Activated naive CD4-positive, alpha-beta T cell treated with anti-CD3 and anti-CD28 coated beads, Interleukin-2, amount 50 U/mL, for 72 hours (primary cell): ENCODE measurements at regions not wholly inside any gene's neighbourhood (a gene's known extent, or its start where the extent isn't known, plus 50 kb on each side); places are given as distances from the start of the nearest gene placed in this dataset.

ENCODE experiments used
- ATAC-seq, 2 donors: fragments of 150-1000 bp; cut with Tn5 transposase; 2 replicates each; pipeline ENCODE4 v1.10.0; 2021; ENCODE audit warnings: mild to moderate bottlenecking in 2 of 2, moderate library complexity in 2 of 2
- DNase-seq, 2 donors: peaks; one replicate each; pipeline ENCODE4 v3.0.0; 2021 to 2022; ENCODE audit warnings: low spot score in 2 of 2
- H3K27ac Mint-ChIP-seq, 2 donors: one replicate each; pipeline ENCODE4 v1.8.0; 2022; ENCODE audit warnings: mild to moderate bottlenecking in 2 of 2, mixed read lengths in 2 of 2
- H3K36me3 Mint-ChIP-seq, 2 donors: one replicate each; pipeline ENCODE4 v1.8.0; 2022; ENCODE audit warnings: mixed read lengths in 2 of 2
- H3K9me3 Mint-ChIP-seq, 2 donors: one replicate each; pipeline ENCODE4 v1.8.0; 2022; ENCODE audit warnings: mixed read lengths in 2 of 2

DNA sequence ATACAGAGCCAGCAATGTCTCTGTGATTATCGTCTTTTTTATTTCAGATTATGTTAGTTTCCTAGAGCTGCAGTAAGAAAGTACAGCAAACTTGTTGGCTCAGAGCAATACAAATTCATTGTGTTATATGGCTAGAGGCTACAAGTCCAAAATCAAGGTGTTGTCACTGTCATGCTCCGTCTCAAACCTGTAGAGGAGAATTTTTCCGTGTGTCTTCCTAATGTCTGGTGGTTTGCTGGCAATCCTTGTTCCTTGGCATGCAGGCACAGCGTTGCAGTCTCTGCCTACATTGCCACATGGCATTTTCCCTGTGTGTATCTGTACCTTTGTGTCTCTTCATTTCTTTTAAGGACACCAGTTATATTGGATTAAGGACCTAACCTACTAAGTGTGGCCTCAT is 244.4 kb downstream of the LRRIQ3 start:
- DNase-seq = no peak
- ATAC-seq = no peak
- H3K27ac Mint-ChIP-seq = no peak overlapping the region

DNA sequence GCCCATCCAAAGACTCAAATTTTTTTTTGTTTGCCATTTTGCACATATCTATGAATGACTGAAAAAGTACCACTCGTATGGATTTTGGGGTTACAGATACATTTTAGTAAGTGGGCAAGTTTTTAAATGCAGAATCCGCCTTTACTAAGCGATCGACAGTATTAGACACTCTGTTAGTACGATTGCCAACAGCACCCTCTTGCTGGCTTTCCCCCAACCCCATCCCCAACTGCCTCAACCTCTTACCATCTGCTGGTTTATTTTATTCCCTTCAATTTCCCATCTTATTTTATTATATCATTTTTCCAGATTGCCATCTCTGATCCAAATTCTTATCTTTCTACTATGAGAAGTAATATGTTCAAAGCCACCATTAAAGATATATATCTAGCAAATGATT is 244.8 kb downstream of the LRRIQ3 start:
- peaks cover 13 to 14% of the 10 kb centered on the region in 2 donors for H3K9me3 Mint-ChIP-seq
- no peak for ATAC-seq
- no peaks in the 10 kb centered on the region for H3K36me3 Mint-ChIP-seq
- H3K27ac Mint-ChIP-seq = no peak overlapping the region
- no peak for DNase-seq

More for the DNA sequence above, 244.4 kb downstream of the LRRIQ3 start:
- H3K9me3 Mint-ChIP-seq = peaks cover 13 to 14% of the 10 kb centered on the region in 2 donors
- no peaks in the 10 kb centered on the region for H3K36me3 Mint-ChIP-seq

DNA sequence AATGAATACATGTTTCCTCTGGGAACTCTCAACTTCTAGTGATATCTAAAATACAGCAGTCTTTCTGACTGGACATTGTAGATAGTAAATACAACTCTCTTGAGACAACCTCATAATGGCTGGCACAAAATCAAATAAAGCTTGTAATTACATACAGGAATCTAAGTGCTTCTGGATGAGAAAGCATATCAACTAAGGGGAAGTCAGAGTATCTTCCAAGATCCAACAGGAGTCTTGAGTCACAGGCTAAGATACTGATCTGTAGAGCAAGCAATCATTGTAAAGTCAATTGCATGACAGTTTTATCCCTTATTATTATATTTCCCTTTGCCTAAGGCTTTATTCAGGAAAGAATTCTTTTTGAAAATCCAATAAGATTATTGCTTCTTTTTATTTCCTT is 249.9 kb downstream of the LRRIQ3 start:
- H3K27ac Mint-ChIP-seq = no peak overlapping the region
- peaks cover 9 to 14% of the 10 kb centered on the region in 2 donors for H3K9me3 Mint-ChIP-seq
- H3K36me3 Mint-ChIP-seq = no peaks in the 10 kb centered on the region
- DNase-seq (no peak), ATAC-seq (no peak)

DNA sequence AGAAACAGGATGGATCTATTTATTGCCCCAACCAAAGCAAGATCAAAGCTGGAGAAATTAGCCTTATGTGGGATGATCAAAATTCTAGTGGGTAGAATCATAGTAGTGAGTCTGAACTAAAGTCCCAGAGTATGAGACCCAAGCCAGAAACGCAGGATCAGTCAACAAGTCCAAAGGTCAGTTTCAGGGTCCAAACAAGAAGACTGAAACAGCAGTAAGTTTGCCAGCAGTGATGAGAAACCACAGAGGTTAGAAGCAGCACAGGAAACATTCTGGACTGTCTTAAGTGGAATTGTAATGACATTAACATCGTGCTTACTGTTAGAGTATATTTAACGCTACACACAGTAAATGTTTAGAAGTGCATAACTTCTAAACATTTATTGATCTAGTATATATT is 251.0 kb downstream of the LRRIQ3 start:
- Mint-ChIP-seq H3K27ac (no peak overlapping the region), H3K9me3 (peaks cover 9 to 14% of the 10 kb centered on the region in 2 donors), H3K36me3 (no peaks in the 10 kb centered on the region)
- no peak for DNase-seq
- ATAC-seq = no peak

DNA sequence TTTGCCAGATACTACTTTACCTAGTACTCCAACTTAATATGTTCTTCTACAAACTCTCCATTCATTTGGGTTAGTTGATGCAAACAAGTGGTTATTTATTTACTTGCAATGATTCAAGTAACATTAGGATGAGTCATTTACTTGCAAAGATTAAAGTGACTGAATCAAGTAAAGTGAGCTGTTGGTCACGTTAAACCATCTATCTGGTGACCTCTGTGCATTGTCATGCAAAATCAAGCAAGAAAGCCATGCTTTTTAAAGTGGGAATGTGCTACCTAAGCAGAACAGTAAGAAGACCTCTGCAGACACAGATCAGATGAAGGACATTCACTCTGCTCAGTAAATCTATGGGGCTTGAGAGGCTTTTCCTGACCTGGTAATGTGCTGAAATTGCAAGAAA is 254.7 kb downstream of the LRRIQ3 start:
- H3K36me3 Mint-ChIP-seq = no peaks in the 10 kb centered on the region
- no peak for DNase-seq
- ATAC-seq = no peak
- peaks cover 0 to 5% of the 10 kb centered on the region in 2 donors for H3K9me3 Mint-ChIP-seq
- H3K27ac Mint-ChIP-seq = no peak overlapping the region

DNA sequence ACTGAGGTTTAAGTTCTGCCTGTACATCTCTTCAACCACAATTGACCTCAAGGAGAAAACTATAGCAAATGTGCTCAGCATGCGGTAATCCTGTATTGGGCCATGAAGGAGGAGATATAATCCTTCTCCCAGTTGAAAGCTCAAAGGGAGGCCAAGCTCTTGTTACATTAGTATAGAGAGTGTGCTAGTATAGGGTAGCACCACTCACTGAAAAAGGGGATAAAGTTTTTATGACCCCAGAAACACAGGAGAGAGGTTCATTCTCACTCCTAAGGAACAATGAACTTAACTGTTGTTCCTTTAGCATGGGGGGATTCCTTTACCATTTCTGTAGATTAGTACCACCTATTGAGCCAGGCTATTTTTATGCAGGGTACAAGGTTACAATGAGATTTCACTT is 267.7 kb downstream of the LRRIQ3 start:
- Mint-ChIP-seq H3K27ac (no peak overlapping the region), H3K36me3 (no peaks in the 10 kb centered on the region), H3K9me3 (peaks cover 4 to 6% of the 10 kb centered on the region in 2 donors)
- DNase-seq (no peak), ATAC-seq (no peak)

DNA sequence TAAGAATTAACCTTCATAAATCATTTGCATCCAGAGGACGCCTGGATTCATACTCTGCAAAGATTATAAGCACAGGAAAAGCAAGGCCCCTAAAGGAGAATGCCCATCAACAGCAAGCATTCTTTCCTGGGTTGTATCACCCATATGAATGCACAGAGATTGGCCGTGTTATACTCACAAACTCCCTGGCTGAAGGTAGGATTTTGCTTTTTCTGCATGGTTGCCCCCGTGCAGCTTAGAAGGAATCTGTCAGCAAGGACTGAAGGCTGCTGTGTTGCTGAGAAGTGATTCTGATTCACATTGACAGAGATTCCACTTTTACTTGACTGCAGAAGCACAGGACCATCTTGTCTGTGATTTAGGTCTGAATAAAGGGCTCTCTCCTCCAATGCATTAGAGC is 283.0 kb downstream of the LRRIQ3 start:
- Mint-ChIP-seq H3K27ac (no peak overlapping the region), H3K36me3 (peaks cover 0 to 10% of the 10 kb centered on the region in 2 donors), H3K9me3 (peaks cover 17 to 23% of the 10 kb centered on the region in 2 donors)
- no peak for DNase-seq
- ATAC-seq = no peak

DNA sequence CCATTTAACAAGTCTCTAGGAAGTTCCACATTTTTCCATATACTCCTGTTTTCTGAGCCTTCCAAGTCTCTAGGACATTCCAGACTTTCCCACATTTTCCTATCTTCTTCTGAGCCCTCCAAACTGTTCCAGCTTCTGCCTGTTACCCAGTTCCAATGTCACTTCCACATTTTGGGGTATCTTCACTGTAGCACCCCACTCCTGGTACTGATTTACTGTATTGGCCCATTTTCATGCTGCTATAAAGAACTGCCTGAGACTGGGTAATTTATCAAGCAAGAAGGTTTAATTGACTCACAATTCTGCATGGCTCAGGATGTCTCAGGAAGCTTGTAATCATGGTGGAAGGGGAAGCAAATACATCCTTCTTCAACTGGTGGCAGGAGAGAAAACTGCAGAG is 285.0 kb downstream of the LRRIQ3 start:
- peaks cover 0 to 10% of the 10 kb centered on the region in 2 donors for H3K36me3 Mint-ChIP-seq
- peaks cover 17 to 23% of the 10 kb centered on the region in 2 donors for H3K9me3 Mint-ChIP-seq
- DNase-seq (no peak), ATAC-seq (no peak)
- no peak overlapping the region for H3K27ac Mint-ChIP-seq

DNA sequence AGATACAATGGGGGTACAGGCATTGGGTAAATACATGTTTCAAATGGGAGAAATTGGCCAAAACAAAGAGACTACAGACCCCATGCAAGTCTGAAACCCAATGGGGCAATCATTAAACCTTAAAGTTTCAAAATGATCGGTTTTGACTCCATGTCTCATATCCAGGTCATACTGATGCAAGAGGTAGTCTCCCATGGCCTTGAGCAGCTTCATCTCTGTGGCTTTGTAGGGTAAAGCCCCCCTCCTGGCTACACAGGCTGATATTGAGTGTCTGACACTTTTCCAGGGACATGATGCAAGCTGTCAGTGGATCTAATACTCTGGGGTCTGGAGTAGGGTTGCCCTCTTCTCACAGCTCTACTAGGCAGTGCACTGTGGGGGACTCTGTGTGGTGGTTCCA is 286.1 kb downstream of the LRRIQ3 start:
- Mint-ChIP-seq H3K27ac (no peak overlapping the region), H3K36me3 (peaks cover 0 to 10% of the 10 kb centered on the region in 2 donors), H3K9me3 (peaks cover 17 to 23% of the 10 kb centered on the region in 2 donors)
- no peak for DNase-seq
- no peak for ATAC-seq

DNA sequence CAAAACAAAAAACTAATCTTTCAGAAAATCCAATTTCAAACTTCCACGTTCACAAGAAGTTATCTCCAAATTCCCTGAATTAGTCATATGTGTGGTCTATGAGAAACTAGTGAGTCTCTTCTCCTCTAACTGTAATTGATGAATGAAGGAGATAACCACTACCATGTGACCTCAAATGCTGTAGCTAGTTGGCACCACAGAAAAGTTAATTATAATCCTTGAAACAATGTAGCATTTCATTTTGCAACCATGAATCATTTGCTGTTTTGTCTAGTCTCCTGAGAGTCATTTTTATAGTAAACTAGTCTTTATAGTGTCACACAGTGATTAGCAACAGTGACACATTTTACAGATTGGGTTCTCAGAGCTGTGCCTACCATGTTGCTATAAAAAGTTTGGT is 287.5 kb downstream of the LRRIQ3 start:
- no peak overlapping the region for H3K27ac Mint-ChIP-seq
- H3K9me3 Mint-ChIP-seq = peaks cover 17 to 23% of the 10 kb centered on the region in 2 donors
- no peak for DNase-seq
- peaks cover 0 to 10% of the 10 kb centered on the region in 2 donors for H3K36me3 Mint-ChIP-seq
- ATAC-seq = no peak

DNA sequence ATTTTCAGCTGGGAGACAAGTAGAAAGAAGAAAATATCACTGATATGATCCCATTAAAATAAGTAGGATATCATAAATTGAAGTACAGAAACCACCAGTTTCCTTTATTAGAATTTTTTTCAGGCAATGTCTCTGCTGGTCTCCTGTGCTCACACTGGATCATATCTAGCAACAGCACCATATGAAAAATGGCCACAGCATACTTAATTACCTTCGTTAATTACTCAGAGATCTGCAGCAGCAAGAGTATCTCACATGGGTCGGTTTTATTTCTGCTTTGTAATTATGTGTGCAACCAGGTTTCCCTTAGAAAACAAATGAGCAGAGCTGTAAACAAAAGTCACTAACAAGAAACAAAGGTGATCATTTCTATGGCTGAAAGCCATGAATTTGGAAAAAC is 287.9 kb downstream of the LRRIQ3 start:
- peaks cover 0 to 10% of the 10 kb centered on the region in 2 donors for H3K36me3 Mint-ChIP-seq
- peaks cover 17 to 23% of the 10 kb centered on the region in 2 donors for H3K9me3 Mint-ChIP-seq
- no peak overlapping the region for H3K27ac Mint-ChIP-seq
- ATAC-seq = no peak
- no peak for DNase-seq

DNA sequence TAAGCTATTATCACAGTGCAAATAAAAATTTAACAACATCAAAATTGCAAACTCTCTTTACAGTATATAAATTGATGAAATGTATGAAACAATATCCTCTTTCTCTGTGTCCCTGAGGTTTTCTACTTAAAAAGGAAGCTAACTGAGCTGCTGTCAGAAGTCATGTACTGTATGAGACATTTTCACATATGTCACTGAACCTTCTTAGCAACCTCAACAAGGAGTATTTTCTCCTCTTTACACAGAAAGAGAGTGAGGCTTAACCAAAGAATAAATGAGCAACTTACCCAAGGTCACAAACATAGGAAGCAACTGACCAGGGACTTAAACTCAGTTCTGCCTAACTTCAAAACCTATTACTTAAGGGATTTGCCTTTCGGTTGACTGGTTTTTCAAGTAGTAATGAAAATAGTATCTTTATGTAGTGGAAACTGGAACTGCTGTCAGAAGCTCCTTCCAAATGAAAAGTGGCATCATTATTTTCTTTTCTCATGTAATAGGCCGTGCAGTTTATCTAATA is 288.9 kb downstream of the LRRIQ3 start:
- peaks cover 17 to 22% of the 10 kb centered on the region in 2 donors for H3K9me3 Mint-ChIP-seq
- no peak overlapping the region for H3K27ac Mint-ChIP-seq
- DNase-seq = no peak
- peaks cover 0 to 10% of the 10 kb centered on the region in 2 donors for H3K36me3 Mint-ChIP-seq
- ATAC-seq = no peak

DNA sequence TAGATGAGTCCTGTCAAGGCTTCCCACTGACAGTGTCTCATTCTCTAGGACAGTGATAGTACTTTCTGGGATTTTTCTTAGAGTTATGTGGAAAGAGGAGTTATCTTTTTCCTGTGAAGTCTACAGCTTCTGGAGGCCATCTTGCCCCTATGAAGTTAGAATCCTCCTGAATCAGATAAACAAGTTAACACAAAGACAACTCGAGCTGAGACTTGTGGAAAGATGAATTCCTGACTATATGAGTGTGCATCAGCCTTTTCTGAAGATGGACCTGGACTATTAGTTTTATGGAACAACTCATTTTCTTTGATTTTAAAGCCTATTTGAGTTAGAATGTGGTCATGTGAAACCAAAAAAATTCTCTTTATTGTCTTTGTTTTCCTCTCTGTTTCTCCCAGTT is 290.9 kb downstream of the LRRIQ3 start:
- ATAC-seq = no peak
- Mint-ChIP-seq H3K27ac (no peak overlapping the region), H3K36me3 (no peaks in the 10 kb centered on the region), H3K9me3 (peaks cover 6 to 9% of the 10 kb centered on the region in 2 donors)
- DNase-seq = no peak

DNA sequence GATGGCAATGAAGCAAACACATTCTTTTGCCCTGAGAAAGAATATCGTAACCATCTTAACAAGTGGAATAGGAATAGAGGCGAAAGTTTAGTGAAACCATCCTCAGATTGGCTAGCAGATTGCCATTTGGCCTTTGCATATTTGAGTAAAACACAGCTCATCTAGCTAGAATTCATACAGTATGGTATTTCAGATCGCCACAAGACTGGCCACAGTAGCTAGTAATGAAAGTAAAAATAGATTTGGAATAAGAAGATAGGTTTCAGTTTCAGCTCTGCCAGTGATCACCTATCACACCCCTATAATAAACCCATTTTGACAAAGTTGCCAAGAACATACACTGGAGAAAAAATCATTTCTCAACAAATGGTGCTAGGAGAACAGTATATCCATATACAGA is 294.9 kb downstream of the LRRIQ3 start:
- no peaks in the 10 kb centered on the region for H3K36me3 Mint-ChIP-seq
- H3K27ac Mint-ChIP-seq = no peak overlapping the region
- H3K9me3 Mint-ChIP-seq = no peaks in the 10 kb centered on the region
- ATAC-seq (no peak), DNase-seq (no peak)

DNA sequence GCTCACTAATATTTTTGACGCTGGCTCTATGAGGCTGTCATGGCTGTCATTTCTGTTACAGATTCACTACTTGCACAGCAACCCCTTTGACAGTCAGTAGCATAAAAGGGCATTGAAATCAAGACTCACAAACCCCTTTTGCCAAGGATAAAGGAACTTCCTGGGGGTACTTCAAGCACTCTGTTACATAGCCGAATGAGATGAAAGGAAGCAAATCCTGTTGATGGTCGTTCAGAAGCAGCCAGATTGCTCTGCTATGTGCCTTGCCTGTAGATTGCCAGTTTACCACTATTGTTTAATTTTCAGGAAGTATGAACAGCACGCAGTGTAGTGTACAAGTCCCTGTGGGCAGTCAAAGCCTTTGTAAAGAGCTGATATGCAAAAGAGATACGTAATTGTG is 296.2 kb downstream of the LRRIQ3 start:
- DNase-seq = no peak
- Mint-ChIP-seq H3K9me3 (no peaks in the 10 kb centered on the region), H3K36me3 (no peaks in the 10 kb centered on the region), H3K27ac (no peak overlapping the region)
- ATAC-seq = no peak

DNA sequence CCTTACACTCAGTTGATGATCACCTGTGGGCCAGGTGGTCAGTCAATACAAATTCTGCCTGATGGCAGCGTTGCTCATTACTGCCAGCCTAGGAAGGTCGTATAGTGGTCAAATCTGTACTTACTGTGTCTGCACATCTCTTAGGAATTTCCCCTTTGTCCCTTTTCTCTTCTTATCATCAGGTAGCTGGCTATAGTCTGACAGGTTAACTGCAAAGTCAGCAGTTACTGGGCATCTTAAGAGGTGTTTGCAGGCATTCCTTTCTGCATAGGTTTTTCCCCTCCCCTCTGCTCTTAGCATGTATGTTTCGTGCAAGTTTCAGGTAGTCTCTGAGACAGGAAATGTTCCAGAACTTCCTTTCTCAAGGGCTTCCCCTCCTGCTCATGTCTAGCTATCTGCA is 298.7 kb downstream of the LRRIQ3 start:
- DNase-seq (no peak), ATAC-seq (no peak)
- H3K9me3 Mint-ChIP-seq = no peaks in the 10 kb centered on the region
- H3K36me3 Mint-ChIP-seq = no peaks in the 10 kb centered on the region
- H3K27ac Mint-ChIP-seq = no peak overlapping the region

DNA sequence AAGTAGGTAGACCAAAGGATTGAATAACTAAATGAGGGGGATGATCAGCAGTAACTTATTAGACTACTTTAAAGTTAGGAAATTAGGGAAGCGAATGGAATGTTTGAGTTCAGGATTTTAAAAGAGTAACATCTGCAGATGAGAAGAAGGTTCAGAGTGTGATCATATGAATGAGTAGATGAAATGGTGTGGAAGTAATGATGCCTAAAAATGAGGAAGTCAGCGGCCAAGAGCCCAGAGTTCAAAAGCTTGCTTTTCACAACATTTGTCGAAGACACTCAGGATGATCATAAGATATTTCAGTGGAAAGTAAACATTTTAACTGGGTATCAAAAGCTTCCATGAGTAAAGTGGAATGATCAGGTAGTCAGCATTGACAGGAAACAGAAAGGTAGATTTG is 299.4 kb downstream of the LRRIQ3 start:
- DNase-seq (no peak), ATAC-seq (no peak)
- H3K36me3 Mint-ChIP-seq = no peaks in the 10 kb centered on the region
- no peaks in the 10 kb centered on the region for H3K9me3 Mint-ChIP-seq
- H3K27ac Mint-ChIP-seq = no peak overlapping the region

DNA sequence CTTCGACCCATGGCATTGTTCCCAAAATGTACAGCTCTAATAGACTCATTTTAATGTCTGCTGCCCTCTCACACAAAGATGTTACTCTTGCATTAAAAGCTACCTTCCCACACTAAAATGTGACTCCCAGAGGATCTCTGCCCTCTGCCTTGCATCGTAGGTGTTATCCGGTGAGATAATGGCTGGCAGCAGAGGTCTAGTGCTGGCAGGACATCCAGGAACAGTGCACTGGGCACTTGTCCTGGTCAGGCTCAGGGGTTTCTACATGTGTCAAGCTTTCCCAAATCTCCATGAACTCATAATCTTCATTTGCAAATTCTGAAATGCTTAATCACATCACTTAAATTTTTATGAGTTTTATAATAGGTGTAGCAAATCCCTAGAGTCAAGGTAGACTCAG is 310.6 kb downstream of the LRRIQ3 start:
- ATAC-seq = no peak
- Mint-ChIP-seq H3K36me3 (no peaks in the 10 kb centered on the region), H3K27ac (no peak overlapping the region), H3K9me3 (peaks cover 0 to 3% of the 10 kb centered on the region in 2 donors)
- no peak for DNase-seq

DNA sequence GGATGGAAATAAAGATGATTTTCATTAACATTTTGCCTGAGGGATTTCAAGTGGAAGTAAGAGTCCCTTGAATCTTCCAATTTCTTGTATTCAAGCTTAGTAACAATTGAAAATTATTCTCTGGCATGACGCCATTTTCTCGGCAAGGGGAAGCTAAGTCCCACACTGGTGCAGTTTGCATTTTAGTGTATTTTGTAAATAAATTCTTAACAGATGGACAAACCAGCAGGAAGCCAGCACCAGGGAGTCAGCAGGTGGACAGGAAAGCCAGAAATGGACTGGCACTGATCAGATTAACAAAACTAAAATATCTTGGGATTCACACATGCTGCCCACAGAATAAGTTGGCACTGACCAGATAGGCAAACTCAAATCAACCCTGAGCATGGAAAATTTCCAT is 311.3 kb downstream of the LRRIQ3 start:
- Mint-ChIP-seq H3K9me3 (no peaks in the 10 kb centered on the region), H3K27ac (no peak overlapping the region), H3K36me3 (no peaks in the 10 kb centered on the region)
- ATAC-seq = no peak
- no peak for DNase-seq
